H9 (cell line): ENCODE measurements at regions not wholly inside any gene's neighbourhood (a gene's known extent, or its start where the extent isn't known, plus 50 kb on each side); places are given as distances from the start of the nearest gene placed in this dataset.

ENCODE experiments used
- DNase-seq: peaks from one replicate; pipeline ENCODE4 v3.0.0-alpha.2; 2017
- H2AFZ ChIP-seq: one replicate; pipeline ENCODE4 v1.6.1; 2013; ENCODE audit warnings: mild to moderate bottlenecking, low read length, control low read depth, moderate library complexity
- H2AK5ac ChIP-seq: 2 replicates; pipeline ENCODE4 v1.6.1; 2013; ENCODE audit warnings: low read length, control low read depth, mixed read lengths; ENCODE audit not compliant: insufficient read length
- H2BK120ac ChIP-seq: one replicate; pipeline ENCODE4 v1.6.1; 2013; ENCODE audit warnings: low read depth, mild to moderate bottlenecking, low read length, control low read depth, inconsistent platforms; ENCODE audit not compliant: poor library complexity, severe bottlenecking
- H2BK12ac ChIP-seq: 2 replicates; pipeline ENCODE4 v1.6.1; 2013; ENCODE audit warnings: low read length, control low read depth, mixed read lengths, low read depth; ENCODE audit not compliant: insufficient read length
- H2BK15ac ChIP-seq: 2 replicates; pipeline ENCODE4 v1.6.1; 2013; ENCODE audit warnings: low read depth, low read length, control low read depth
- H2BK20ac ChIP-seq: one replicate; pipeline ENCODE4 v1.6.1; 2013; ENCODE audit warnings: low read depth, mild to moderate bottlenecking, low read length, control low read depth, inconsistent platforms; ENCODE audit not compliant: poor library complexity, severe bottlenecking
- H2BK5ac ChIP-seq: 2 replicates; pipeline ENCODE4 v1.6.1; 2013; ENCODE audit warnings: low read length, control low read depth, mixed read lengths; ENCODE audit not compliant: insufficient read length
- H3K14ac ChIP-seq: 2 replicates; pipeline ENCODE4 v1.6.1; 2013; ENCODE audit warnings: low read length, control low read depth; ENCODE audit not compliant: insufficient read depth
- H3K18ac ChIP-seq: 2 replicates; pipeline ENCODE4 v1.6.1; 2013; ENCODE audit warnings: low read depth, mild to moderate bottlenecking, mixed read lengths, low read length, control low read depth; ENCODE audit not compliant: insufficient read length
- H3K23ac ChIP-seq: 2 replicates; pipeline ENCODE4 v1.6.1; 2013; ENCODE audit warnings: low read length, control low read depth, mixed read lengths, low read depth; ENCODE audit not compliant: insufficient read length
- H3K23me2 ChIP-seq: 2 replicates; pipeline ENCODE4 v1.6.1; 2013; ENCODE audit warnings: low read depth, mild to moderate bottlenecking, mixed read lengths, low read length, control low read depth; ENCODE audit not compliant: insufficient read length, poor library complexity, severe bottlenecking
- H3K27ac ChIP-seq: 2 replicates; pipeline ENCODE4 v1.5.1; 2013; ENCODE audit warnings: low read length, control low read depth, mixed read lengths, low read depth; ENCODE audit not compliant: insufficient read length
- H3K27me3 ChIP-seq: 2 replicates; pipeline ENCODE4 v1.6.1; 2013; ENCODE audit warnings: low read length, control low read depth, inconsistent platforms; ENCODE audit not compliant: insufficient read depth
- H3K4ac ChIP-seq: 2 replicates; pipeline ENCODE4 v1.6.1; 2013; ENCODE audit warnings: low read depth, mild to moderate bottlenecking, control low read depth, inconsistent platforms, low read length, moderate library complexity
- H3K4me1 ChIP-seq: 2 replicates; pipeline ENCODE4 v1.6.1; 2013; ENCODE audit warnings: low read length, control low read depth, inconsistent platforms; ENCODE audit not compliant: insufficient read depth
- H3K4me2 ChIP-seq: 2 replicates; pipeline ENCODE4 v1.6.1; 2013; ENCODE audit warnings: low read length, control low read depth, mixed read lengths; ENCODE audit not compliant: insufficient read length, insufficient read depth
- H3K56ac ChIP-seq: 2 replicates; pipeline ENCODE4 v1.6.1; 2013; ENCODE audit warnings: low read depth, mild to moderate bottlenecking, mixed read lengths, low read length, control low read depth; ENCODE audit not compliant: insufficient read length
- H3K79me1 ChIP-seq: 2 replicates; pipeline ENCODE4 v1.6.1; 2013; ENCODE audit warnings: low read depth, mild to moderate bottlenecking, moderate library complexity, low read length, control low read depth, inconsistent platforms; ENCODE audit not compliant: insufficient read depth, poor library complexity, severe bottlenecking
- H3K79me2 ChIP-seq: 2 replicates; pipeline ENCODE4 v1.6.1; 2013; ENCODE audit warnings: low read length, control low read depth, inconsistent platforms; ENCODE audit not compliant: insufficient read depth
- H3K9ac ChIP-seq: 2 replicates; pipeline ENCODE4 v1.6.1; 2013; ENCODE audit warnings: low read length, control low read depth, mixed read lengths; ENCODE audit not compliant: insufficient read length; ENCODE audit errors: extremely low read depth
- H3K9me3 ChIP-seq: one replicate; pipeline ENCODE4 v1.6.1; 2013; ENCODE audit warnings: low read depth, low read length, inconsistent platforms; ENCODE audit not compliant: control insufficient read depth
- H3T11ph ChIP-seq: one replicate; pipeline ENCODE4 v1.6.1; 2013; ENCODE audit warnings: mild to moderate bottlenecking, low read length, control low read depth, inconsistent platforms
- H4K20me1 ChIP-seq: one replicate; pipeline ENCODE4 v1.6.1; 2013; ENCODE audit not compliant: control insufficient read depth, insufficient read length, insufficient read depth
- H4K5ac ChIP-seq: 2 replicates; pipeline ENCODE4 v1.6.1; 2013; ENCODE audit warnings: low read depth, mild to moderate bottlenecking, mixed read lengths, low read length, control low read depth; ENCODE audit not compliant: insufficient read length
- H4K8ac ChIP-seq: replicated peaks from 2 replicates; pipeline ENCODE4 v1.6.1; 2013; ENCODE audit warnings: low read length, control low read depth, mixed read lengths, low read depth; ENCODE audit not compliant: insufficient read length
- H4K91ac ChIP-seq: 2 replicates; pipeline ENCODE4 v1.6.1; 2013; ENCODE audit warnings: low read depth, mild to moderate bottlenecking, moderate library complexity, mixed read lengths, low read length, control low read depth; ENCODE audit not compliant: insufficient read length
- H3K27ac Mint-ChIP-seq, 3 experiments: 2 replicates in 2 of 3; 3 replicates in 1 of 3; pipeline ENCODE4 v1.8.0; 2020 to 2021; ENCODE audit warnings: mixed read lengths in 3 of 3, mild to moderate bottlenecking in 1 of 3, moderate library complexity in 1 of 3
- H3K27me3 Mint-ChIP-seq: 2 replicates; pipeline ENCODE4 v1.8.0; 2021; ENCODE audit warnings: low read depth, mild to moderate bottlenecking, moderate library complexity, mixed read lengths
- H3K36me3 Mint-ChIP-seq, 3 experiments: 2 replicates in 2 of 3; 3 replicates in 1 of 3; pipeline ENCODE4 v1.8.0; 2020 to 2021; ENCODE audit warnings: low read depth in 3 of 3, mixed read lengths in 3 of 3; ENCODE audit not compliant: insufficient read depth in 1 of 3
- H3K4me1 Mint-ChIP-seq, 2 experiments: 2 replicates each; pipeline ENCODE4 v1.8.0; 2020; ENCODE audit warnings: mixed read lengths in 2 of 2
- H3K4me3 Mint-ChIP-seq, 2 experiments: 2 replicates in 1 of 2; 3 replicates in 1 of 2; pipeline ENCODE4 v1.8.0; 2020 to 2021; ENCODE audit warnings: mild to moderate bottlenecking in 2 of 2, mixed read lengths in 2 of 2, moderate library complexity in 1 of 2
- H3K9me3 Mint-ChIP-seq, 2 experiments: 2 replicates in 1 of 2; 3 replicates in 1 of 2; pipeline ENCODE4 v1.8.0; 2020; ENCODE audit warnings: mild to moderate bottlenecking in 2 of 2, mixed read lengths in 2 of 2, moderate library complexity in 1 of 2
- WGBS: extraction: QIAGEN DNeasy Blood & Tissue Kit; methylation state at CpG from one replicate; pipeline ENCODE4 v1.1.7; 2013; ENCODE audit warnings: missing lambda C conversion rate, low lambda C conversion rate, mixed read lengths; ENCODE audit not compliant: insufficient read length; ENCODE audit errors: extremely low coverage; 5-methylcytosine and 5-hydroxymethylcytosine counted together
- TF ChIP-seq, protein P1 (sequence below): fragments of 200-600 bp; sonication (generic); conservative IDR thresholded peaks from 3 replicates; pipeline ENCODE4 v1.8.0; 2021; ENCODE audit warnings: antibody characterized with exemption, mild to moderate bottlenecking

GRCh38 chr6:11295969-11296368 lies 63.5 kb upstream of the NEDD9 start:
- Histone ChIP-seq H2BK120ac (no peak overlapping the region), H3K14ac (no peak overlapping the region), H3K56ac (no peak overlapping the region), H3K23ac (no peak overlapping the region), H2BK15ac (no peak overlapping the region), H2BK20ac (no peak overlapping the region), H2AFZ (no peak overlapping the region), H4K20me1 (no peaks in the 10 kb centered on the region), H3T11ph (no peak overlapping the region), H3K4me1 (no peaks in the 10 kb centered on the region; the same call in 1 of the 2 replicates), H2AK5ac (no peak overlapping the region), H2BK12ac (no peak overlapping the region), H4K8ac (no peak overlapping the region), H3K18ac (no peak overlapping the region), H3K9me3 (no peaks in the 10 kb centered on the region), H3K79me2 (no peaks in the 10 kb centered on the region), H3K27ac (no peak overlapping the region), H3K23me2 (no peaks in the 10 kb centered on the region), H2BK5ac (no peak overlapping the region), H3K27me3 (no peaks in the 10 kb centered on the region), H3K4me2 (no peak overlapping the region), H3K4ac (no peak overlapping the region), H4K5ac (no peak overlapping the region), H4K91ac (no peak overlapping the region), H3K79me1 (no peaks in the 10 kb centered on the region), H3K9ac (no peak overlapping the region)
- TF ChIP-seq, protein P1, sequence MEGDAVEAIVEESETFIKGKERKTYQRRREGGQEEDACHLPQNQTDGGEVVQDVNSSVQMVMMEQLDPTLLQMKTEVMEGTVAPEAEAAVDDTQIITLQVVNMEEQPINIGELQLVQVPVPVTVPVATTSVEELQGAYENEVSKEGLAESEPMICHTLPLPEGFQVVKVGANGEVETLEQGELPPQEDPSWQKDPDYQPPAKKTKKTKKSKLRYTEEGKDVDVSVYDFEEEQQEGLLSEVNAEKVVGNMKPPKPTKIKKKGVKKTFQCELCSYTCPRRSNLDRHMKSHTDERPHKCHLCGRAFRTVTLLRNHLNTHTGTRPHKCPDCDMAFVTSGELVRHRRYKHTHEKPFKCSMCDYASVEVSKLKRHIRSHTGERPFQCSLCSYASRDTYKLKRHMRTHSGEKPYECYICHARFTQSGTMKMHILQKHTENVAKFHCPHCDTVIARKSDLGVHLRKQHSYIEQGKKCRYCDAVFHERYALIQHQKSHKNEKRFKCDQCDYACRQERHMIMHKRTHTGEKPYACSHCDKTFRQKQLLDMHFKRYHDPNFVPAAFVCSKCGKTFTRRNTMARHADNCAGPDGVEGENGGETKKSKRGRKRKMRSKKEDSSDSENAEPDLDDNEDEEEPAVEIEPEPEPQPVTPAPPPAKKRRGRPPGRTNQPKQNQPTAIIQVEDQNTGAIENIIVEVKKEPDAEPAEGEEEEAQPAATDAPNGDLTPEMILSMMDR = no peak
- no peak overlapping the region for H3K27ac Mint-ChIP-seq
- H3K4me1 Mint-ChIP-seq = peaks cover 12% of the 10 kb centered on the region in 2 experiments
- H3K36me3 Mint-ChIP-seq = peaks cover 11 to 15% (median 12%) of the 10 kb centered on the region in 3 experiments
- DNase-seq = no peak
- no peak overlapping the region for H3K4me3 Mint-ChIP-seq
- no peaks in the 10 kb centered on the region; the same call in 1 of the 2 replicates for H3K27me3 Mint-ChIP-seq
- peaks cover 16 to 20% of the 10 kb centered on the region in 2 experiments for H3K9me3 Mint-ChIP-seq
- no CpG with 5 or more reads among the region's 2 CpGs for WGBS
